K562 (cell line): ENCODE measurements at regions not wholly inside any gene's neighbourhood (a gene's known extent, or its start where the extent isn't known, plus 50 kb on each side); places are given as distances from the start of the nearest gene placed in this dataset.
A peak's percentile ranks its signal among the peaks of the same experiment; 100 is the strongest.

Source experiments
- ATAC-seq: fragments of 200-7000 bp; cut with Tn5 transposase; 3 replicates; pipeline ENCODE4 v1.9.1; 2020; ENCODE audit warnings: moderate library complexity
- BruUV-seq: library from RNA; stranded (reverse); fragments of 400-500 nt; replicated peaks from 2 replicates; lab custom pipeline; 2021; lab: Mats Ljungman, UMichigan
- CTCF ChIA-PET: fragments of 300-600 bp; formaldehyde crosslinking; extraction: SDS; loops from one replicate; lab custom pipeline; 2021; ENCODE audit warnings: low intra/inter-chr PET ratio; lab: Yijun Ruan, JAX
- POLR2A ChIA-PET: fragments of 300-600, 350-650 bp; sonication (Branson Sonifier 250); formaldehyde crosslinking; extraction: SDS; loops from one replicate; lab custom pipeline; 2021; ENCODE audit warnings: antibody characterized with exemption, inconsistent platforms; lab: Yijun Ruan, JAX
- DNase-seq, 4 experiments: peaks; one replicate each; pipeline versions ENCODE4 v3.0.0 to v3.0.0-alpha.2; 2011 to 2018; ENCODE audit warnings: low spot score in 3 of 4, mixed read lengths in 3 of 4; ENCODE audit errors: extremely low read depth in 1 of 4
- FAIRE-seq: peaks from 2 replicates; lab custom pipeline; 2011; peaks lifted over from hg19 to GRCh38; lab: Jason Lieb, UNC
- H2AFZ ChIP-seq: 2 replicates; pipeline ENCODE4 v1.6.0; 2011; ENCODE audit warnings: low read depth, low read length, control low read depth, inconsistent platforms
- H3K27ac ChIP-seq: fragments of 200-600 bp; 3 replicates; pipeline ENCODE4 v1.8.0; 2011; ENCODE audit warnings: low read depth, mild to moderate bottlenecking, control low read depth, inconsistent platforms, low read length, moderate library complexity, mixed read lengths; ENCODE audit errors: extremely low read depth
- H3K27me3 ChIP-seq, 2 experiments: fragments of 300-600 bp in 1 of 2; 2 replicates in 1 of 2; 3 replicates in 1 of 2; pipeline versions ENCODE4 v1.6.0 to v1.8.0; 2011; ENCODE audit warnings: inconsistent platforms in 2 of 2, low read length in 2 of 2, mild to moderate bottlenecking in 1 of 2, mixed read lengths in 1 of 2, moderate library complexity in 1 of 2; ENCODE audit not compliant: control insufficient read depth in 2 of 2, insufficient read depth in 2 of 2
- H3K36me3 ChIP-seq: fragments of 300-600 bp; 3 replicates; pipeline ENCODE4 v1.8.0; 2011; ENCODE audit warnings: mild to moderate bottlenecking, low read length, inconsistent platforms; ENCODE audit not compliant: control insufficient read depth, insufficient read depth
- H3K4me1 ChIP-seq, 2 experiments: fragments of 200-600 bp in 1 of 2; replicated peaks in 1 of 2; 2 replicates in 1 of 2; 3 replicates in 1 of 2; pipeline versions ENCODE4 v1.5.1 to v1.8.0; 2011; ENCODE audit warnings: inconsistent platforms in 2 of 2, low read length in 2 of 2, mild to moderate bottlenecking in 1 of 2, mixed read lengths in 1 of 2, moderate library complexity in 1 of 2; ENCODE audit not compliant: control insufficient read depth in 2 of 2, insufficient read depth in 2 of 2
- H3K4me2 ChIP-seq: 2 replicates; pipeline ENCODE4 v1.6.1; 2011; ENCODE audit warnings: low read length, control low read depth, inconsistent platforms, mixed read lengths; ENCODE audit not compliant: insufficient read depth
- H3K4me3 ChIP-seq: fragments of 200-600 bp; sonication (generic), shearing (Covaris generic); 2 replicates; pipeline ENCODE4 v1.5.1; 2016; ENCODE audit warnings: control low read depth, inconsistent platforms
- H3K79me2 ChIP-seq: fragments of 200-600 bp; 3 replicates; pipeline ENCODE4 v1.8.0; 2011; ENCODE audit warnings: low read length, inconsistent platforms; ENCODE audit not compliant: control insufficient read depth, insufficient read depth
- H3K9ac ChIP-seq, 2 experiments: 2 replicates each; pipeline versions ENCODE4 v1.6.0 to v1.6.1; 2011; ENCODE audit warnings: low read depth in 2 of 2, low read length in 2 of 2, control low read depth in 1 of 2, inconsistent platforms in 1 of 2, mild to moderate bottlenecking in 1 of 2, mixed read lengths in 1 of 2; ENCODE audit not compliant: insufficient read depth in 1 of 2
- H3K9me1 ChIP-seq: one replicate; pipeline ENCODE4 v1.6.0; 2011; ENCODE audit warnings: inconsistent platforms, mild to moderate bottlenecking, low read length, moderate library complexity; ENCODE audit not compliant: control insufficient read depth, insufficient read depth
- H3K9me3 ChIP-seq: replicated peaks from 2 replicates; pipeline ENCODE4 v1.5.1; 2011; ENCODE audit warnings: low read depth, low read length, inconsistent platforms; ENCODE audit not compliant: control insufficient read depth, insufficient read depth
- H4K20me1 ChIP-seq: replicated peaks from 2 replicates; pipeline ENCODE4 v1.6.1; 2011; ENCODE audit warnings: low read length, inconsistent platforms, mixed read lengths; ENCODE audit not compliant: control insufficient read depth, insufficient read depth
- DIDO1 ChIP-seq: fragments of 450-650 bp; IDR thresholded peaks from 2 replicates; pipeline ENCODE4 v1.6.1; 2016; ENCODE audit warnings: low read depth, missing biosample characterization, missing genetic modification characterization
- NFIC ChIP-seq: fragments of 450-650 bp; IDR thresholded peaks from 2 replicates; pipeline ENCODE4 v1.6.1; 2017; ENCODE audit warnings: mild to moderate bottlenecking, inconsistent platforms
- SLC30A9 ChIP-seq: fragments of 250-450 bp; sonication (Bioruptor Pico); IDR thresholded peaks from 2 replicates; pipeline ENCODE4 v1.8.0; 2022; ENCODE audit warnings: mild to moderate bottlenecking, moderate library complexity
- SP1 ChIP-seq: sonication (generic); formaldehyde crosslinking; IDR thresholded peaks from 2 replicates; pipeline ENCODE4 v1.8.1; 2022; ENCODE audit warnings: mild to moderate bottlenecking, missing genetic modification reagents
- SRSF1 ChIP-seq: fragments of 200-400 bp; formaldehyde crosslinking; IDR thresholded peaks from 2 replicates; pipeline ENCODE4 v1.6.1; 2017; ENCODE audit warnings: mild to moderate bottlenecking, low read depth, low read length, moderate library complexity
- SRSF9 ChIP-seq: fragments of 200-400 bp; formaldehyde crosslinking; IDR thresholded peaks from 2 replicates; pipeline ENCODE4 v1.6.1; 2017; ENCODE audit warnings: low read depth, low read length, borderline replicate concordance
- TCF7L2 ChIP-seq: fragments of 150-350 bp; IDR thresholded peaks from 2 replicates; pipeline ENCODE4 v1.6.1; 2016; ENCODE audit warnings: low read depth, mild to moderate bottlenecking, low read length, moderate library complexity
- XRCC3 ChIP-seq: fragments of 450-650 bp; IDR thresholded peaks from 2 replicates; pipeline ENCODE4 v1.6.1; 2017; ENCODE audit warnings: mild to moderate bottlenecking, moderate library complexity
- ZC3H4 ChIP-seq: sonication (generic); formaldehyde crosslinking; IDR thresholded peaks from 2 replicates; pipeline ENCODE4 v1.9.0; 2021; ENCODE audit warnings: missing genetic modification reagents, borderline replicate concordance
- ZNF507 ChIP-seq: conservative IDR thresholded peaks from 2 replicates; pipeline ENCODE4 v1.6.1; 2017; ENCODE audit warnings: missing genetic modification characterization, missing compliant biosample characterization
- WGBS: fragments of 100-300 bp; shearing (Covaris generic); methylation state at CpG from one replicate; pipeline ENCODE4 v1.1.6; 2016; ENCODE audit warnings: low coverage, mixed read lengths; ENCODE audit not compliant: insufficient coverage; ENCODE audit errors: missing lambda C conversion rate; 5-methylcytosine and 5-hydroxymethylcytosine counted together
- in situ Hi-C: fragments of 300-500 bp; cut with MboI; formaldehyde crosslinking; loops from 4 replicates; pipeline ENCODE4 v1.15.0; 2018; ENCODE audit warnings: inconsistent platforms, mixed read lengths
- intact Hi-C: fragments of 100-400 bp; cut with micrococcal nuclease; formaldehyde crosslinking; loops from 2 replicates; pipeline ENCODE4 v1.14.2; 2022
- TF ChIP-seq, protein P1 (sequence below): fragments of 450-650 bp; IDR thresholded peaks from 2 replicates; pipeline ENCODE4 v1.6.1; 2017; ENCODE audit warnings: antibody characterized with exemption, mild to moderate bottlenecking
- TF ChIP-seq, protein P2 (sequence below): sonication (generic); formaldehyde crosslinking; IDR thresholded peaks from 2 replicates; pipeline ENCODE4 v1.8.1; 2023; ENCODE audit warnings: mild to moderate bottlenecking, missing genetic modification reagents

DNA sequence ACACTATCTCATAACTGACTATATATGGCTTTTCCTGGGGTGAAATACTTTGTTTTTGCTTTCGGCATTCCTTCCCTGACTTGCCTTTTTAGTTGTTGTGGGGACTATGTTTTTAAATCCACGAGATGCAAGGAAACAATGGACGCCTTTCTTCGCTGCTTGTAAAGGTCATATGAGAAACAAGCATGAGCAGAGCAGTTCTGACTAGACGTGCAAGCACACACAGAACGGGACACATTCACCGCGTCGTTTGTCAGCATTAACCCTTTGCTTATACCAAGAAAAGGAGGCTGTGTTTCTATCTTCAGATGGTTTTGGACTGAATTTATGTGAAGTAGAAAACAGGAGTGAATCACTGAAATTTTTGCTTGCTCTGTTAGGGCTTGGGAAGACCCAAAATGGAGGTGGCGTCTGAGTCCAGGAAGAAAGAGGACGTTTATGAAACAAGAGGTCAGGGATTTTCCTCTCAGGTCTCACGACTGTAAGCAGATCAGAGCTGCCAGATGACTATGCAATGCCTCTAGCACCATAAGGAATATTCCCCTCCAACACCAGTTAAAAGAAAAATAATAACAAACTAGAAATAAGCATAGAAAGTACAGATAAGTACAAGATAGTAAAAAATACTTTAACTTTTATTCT lies 358.9 kb downstream of the DLEU7 start:
- in situ Hi-C loops: no loop called here
- intact Hi-C loops: no loop called here
- Histone ChIP-seq H3K27me3 (no peaks in the 10 kb centered on the region), H3K79me2 (no peaks in the 10 kb centered on the region), H2AFZ (peak overlapping the region; percentile 91), H3K9me1 (no peaks in the 10 kb centered on the region), H4K20me1 (no peaks in the 10 kb centered on the region), H3K4me3 (no peak overlapping the region), H3K9me3 (no peaks in the 10 kb centered on the region), H3K9ac (peak overlapping the region; percentile 10 to 17; a peak in 2 of 4 replicates), H3K4me2 (peak overlapping the region; percentile 61), H3K27ac (peak overlapping the region; percentile 46), H3K4me1 (peaks cover 0 to 14% of the 10 kb centered on the region in 2 experiments; a peak in 2 of 5 replicates), H3K36me3 (no peaks in the 10 kb centered on the region)
- 13% methylated on average over 12 of the region's 12 CpGs for WGBS
- ChIA-PET CTCF (no interaction called here), POLR2A (no interaction called here)
- DNase-seq: peak in 1 of 4 experiments; percentile 36
- no TSS peak for BruUV-seq
- peak; percentile 88 for FAIRE-seq
- peak; percentile 86 for ATAC-seq
- TF ChIP-seq XRCC3: no peak
- TF ChIP-seq SRSF9: no peak
- no peak for TF ChIP-seq SRSF1
- TF ChIP-seq, protein P1, sequence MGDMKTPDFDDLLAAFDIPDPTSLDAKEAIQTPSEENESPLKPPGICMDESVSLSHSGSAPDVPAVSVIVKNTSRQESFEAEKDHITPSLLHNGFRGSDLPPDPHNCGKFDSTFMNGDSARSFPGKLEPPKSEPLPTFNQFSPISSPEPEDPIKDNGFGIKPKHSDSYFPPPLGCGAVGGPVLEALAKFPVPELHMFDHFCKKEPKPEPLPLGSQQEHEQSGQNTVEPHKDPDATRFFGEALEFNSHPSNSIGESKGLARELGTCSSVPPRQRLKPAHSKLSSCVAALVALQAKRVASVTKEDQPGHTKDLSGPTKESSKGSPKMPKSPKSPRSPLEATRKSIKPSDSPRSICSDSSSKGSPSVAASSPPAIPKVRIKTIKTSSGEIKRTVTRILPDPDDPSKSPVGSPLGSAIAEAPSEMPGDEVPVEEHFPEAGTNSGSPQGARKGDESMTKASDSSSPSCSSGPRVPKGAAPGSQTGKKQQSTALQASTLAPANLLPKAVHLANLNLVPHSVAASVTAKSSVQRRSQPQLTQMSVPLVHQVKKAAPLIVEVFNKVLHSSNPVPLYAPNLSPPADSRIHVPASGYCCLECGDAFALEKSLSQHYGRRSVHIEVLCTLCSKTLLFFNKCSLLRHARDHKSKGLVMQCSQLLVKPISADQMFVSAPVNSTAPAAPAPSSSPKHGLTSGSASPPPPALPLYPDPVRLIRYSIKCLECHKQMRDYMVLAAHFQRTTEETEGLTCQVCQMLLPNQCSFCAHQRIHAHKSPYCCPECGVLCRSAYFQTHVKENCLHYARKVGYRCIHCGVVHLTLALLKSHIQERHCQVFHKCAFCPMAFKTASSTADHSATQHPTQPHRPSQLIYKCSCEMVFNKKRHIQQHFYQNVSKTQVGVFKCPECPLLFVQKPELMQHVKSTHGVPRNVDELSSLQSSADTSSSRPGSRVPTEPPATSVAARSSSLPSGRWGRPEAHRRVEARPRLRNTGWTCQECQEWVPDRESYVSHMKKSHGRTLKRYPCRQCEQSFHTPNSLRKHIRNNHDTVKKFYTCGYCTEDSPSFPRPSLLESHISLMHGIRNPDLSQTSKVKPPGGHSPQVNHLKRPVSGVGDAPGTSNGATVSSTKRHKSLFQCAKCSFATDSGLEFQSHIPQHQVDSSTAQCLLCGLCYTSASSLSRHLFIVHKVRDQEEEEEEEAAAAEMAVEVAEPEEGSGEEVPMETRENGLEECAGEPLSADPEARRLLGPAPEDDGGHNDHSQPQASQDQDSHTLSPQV: peak; percentile 48; the same call in 1 of the 2 replicates
- TF ChIP-seq NFIC: no peak
- no peak for TF ChIP-seq ZC3H4 (CRISPR knock-in tag)
- TF ChIP-seq DIDO1 (tag): no peak
- TF ChIP-seq TCF7L2: no peak
- TF ChIP-seq ZNF507 (tag): no peak
- TF ChIP-seq, protein P2, sequence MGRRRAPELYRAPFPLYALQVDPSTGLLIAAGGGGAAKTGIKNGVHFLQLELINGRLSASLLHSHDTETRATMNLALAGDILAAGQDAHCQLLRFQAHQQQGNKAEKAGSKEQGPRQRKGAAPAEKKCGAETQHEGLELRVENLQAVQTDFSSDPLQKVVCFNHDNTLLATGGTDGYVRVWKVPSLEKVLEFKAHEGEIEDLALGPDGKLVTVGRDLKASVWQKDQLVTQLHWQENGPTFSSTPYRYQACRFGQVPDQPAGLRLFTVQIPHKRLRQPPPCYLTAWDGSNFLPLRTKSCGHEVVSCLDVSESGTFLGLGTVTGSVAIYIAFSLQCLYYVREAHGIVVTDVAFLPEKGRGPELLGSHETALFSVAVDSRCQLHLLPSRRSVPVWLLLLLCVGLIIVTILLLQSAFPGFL (CRISPR knock-in tag): no peak
- TF ChIP-seq SLC30A9 (CRISPR knock-in tag): no peak
- TF ChIP-seq SP1 (CRISPR knock-in tag): no peak
